SJSA1 (cell line): ENCODE measurements at regions not wholly inside any gene's neighbourhood (a gene's known extent, or its start where the extent isn't known, plus 50 kb on each side); places are given as distances from the start of the nearest gene placed in this dataset.

Source experiments
- DNase-seq, 2 experiments: peaks; one replicate each; pipeline ENCODE4 v3.0.0-alpha.2; 2015 to 2020; ENCODE audit warnings: low spot score in 2 of 2, low read depth in 1 of 2
- H3K27ac ChIP-seq: fragments of 250-450 bp; sonication (Bioruptor Pico); 2 replicates; pipeline ENCODE4 v1.5.1; 2020; ENCODE audit warnings: mild to moderate bottlenecking, moderate library complexity
- H3K27me3 ChIP-seq: fragments of 250-450 bp; sonication (Bioruptor Pico); replicated peaks from 2 replicates; pipeline ENCODE4 v1.5.1; 2020; ENCODE audit warnings: mild to moderate bottlenecking, moderate library complexity
- H3K36me3 ChIP-seq: fragments of 250-450 bp; sonication (Bioruptor Pico); 2 replicates; pipeline ENCODE4 v1.5.1; 2020; ENCODE audit warnings: mild to moderate bottlenecking
- H3K4me1 ChIP-seq: fragments of 250-450 bp; sonication (Bioruptor Pico); replicated peaks from 2 replicates; pipeline ENCODE4 v1.6.1; 2021; ENCODE audit warnings: mild to moderate bottlenecking
- H3K4me3 ChIP-seq: fragments of 250-450 bp; sonication (Bioruptor Pico); 2 replicates; pipeline ENCODE4 v1.5.1; 2020; ENCODE audit warnings: mild to moderate bottlenecking
- H3K9me3 ChIP-seq: fragments of 250-450 bp; sonication (Bioruptor Pico); replicated peaks from 2 replicates; pipeline ENCODE4 v1.5.1; 2020; ENCODE audit warnings: mild to moderate bottlenecking

DNA sequence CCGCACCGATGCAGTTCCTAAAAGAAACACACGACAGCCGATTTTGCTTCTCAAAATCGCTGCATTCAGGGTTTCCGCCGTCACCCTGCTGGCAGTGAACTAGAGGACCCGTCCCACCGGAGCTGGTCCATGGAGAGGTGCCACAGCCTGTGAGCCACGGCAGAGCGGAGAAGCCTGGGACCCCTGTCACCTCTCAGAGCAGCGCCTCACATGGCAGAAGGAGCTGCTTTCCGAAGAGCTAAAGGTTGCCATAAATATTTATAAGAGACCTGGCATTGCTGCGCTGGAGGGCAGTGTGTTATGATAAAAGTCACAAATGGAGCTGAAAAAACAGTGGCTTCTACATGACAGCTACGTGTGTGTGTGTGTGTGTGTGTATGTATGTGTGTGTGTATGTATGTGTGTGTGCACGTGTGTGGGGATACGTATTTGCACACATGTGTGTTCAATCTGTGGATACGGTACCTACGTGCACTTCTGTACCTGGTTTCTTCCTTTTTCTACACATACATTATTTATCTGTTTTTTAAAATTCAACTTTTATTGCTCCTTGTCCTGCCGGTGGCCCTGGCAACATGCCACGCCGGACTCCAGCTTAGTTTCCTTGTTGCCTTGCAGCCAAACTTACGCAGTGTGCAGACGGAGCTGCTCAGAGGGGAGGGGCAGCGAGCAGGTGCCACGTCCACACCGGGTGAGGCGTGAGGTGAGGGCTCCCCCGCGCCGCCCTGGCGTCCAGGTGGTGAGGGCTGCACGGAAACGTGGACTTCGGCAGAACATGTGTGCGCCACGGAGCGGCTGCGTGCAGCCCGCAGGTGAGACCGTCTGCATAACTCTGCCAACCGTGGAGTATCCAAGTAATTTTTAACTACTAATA, 115.2 kb upstream of the PITRM1 start:
- peaks cover 13% of the 10 kb centered on the region for H3K4me1 ChIP-seq
- H3K9me3 ChIP-seq: no peaks in the 10 kb centered on the region
- no peaks in the 10 kb centered on the region for H3K36me3 ChIP-seq
- H3K4me3 ChIP-seq: no peak overlapping the region
- no peak overlapping the region for H3K27ac ChIP-seq
- no peak for DNase-seq
- no peaks in the 10 kb centered on the region for H3K27me3 ChIP-seq

DNA sequence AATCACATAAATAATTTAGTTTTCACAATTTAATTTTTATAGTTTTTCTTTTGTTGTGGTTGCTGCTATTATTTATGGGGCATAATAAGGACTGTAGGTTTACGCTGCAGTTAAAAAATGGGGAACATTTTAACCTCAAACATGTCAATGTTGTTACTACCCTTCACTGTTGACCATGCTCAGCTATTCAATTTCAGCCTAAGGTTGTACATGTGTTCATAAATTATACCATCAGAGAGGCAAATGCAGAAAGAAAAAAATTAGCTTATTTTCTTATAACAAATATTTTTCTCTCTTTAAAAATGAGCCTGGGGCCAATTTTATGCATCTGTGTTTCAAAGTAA, 110.1 kb upstream of the PITRM1 start:
- H3K27ac ChIP-seq: no peak overlapping the region
- H3K9me3 ChIP-seq: no peaks in the 10 kb centered on the region
- H3K27me3 ChIP-seq: no peaks in the 10 kb centered on the region
- H3K36me3 ChIP-seq: no peaks in the 10 kb centered on the region
- H3K4me3 ChIP-seq: no peak overlapping the region
- no peak for DNase-seq
- H3K4me1 ChIP-seq: peaks cover 11% of the 10 kb centered on the region

DNA sequence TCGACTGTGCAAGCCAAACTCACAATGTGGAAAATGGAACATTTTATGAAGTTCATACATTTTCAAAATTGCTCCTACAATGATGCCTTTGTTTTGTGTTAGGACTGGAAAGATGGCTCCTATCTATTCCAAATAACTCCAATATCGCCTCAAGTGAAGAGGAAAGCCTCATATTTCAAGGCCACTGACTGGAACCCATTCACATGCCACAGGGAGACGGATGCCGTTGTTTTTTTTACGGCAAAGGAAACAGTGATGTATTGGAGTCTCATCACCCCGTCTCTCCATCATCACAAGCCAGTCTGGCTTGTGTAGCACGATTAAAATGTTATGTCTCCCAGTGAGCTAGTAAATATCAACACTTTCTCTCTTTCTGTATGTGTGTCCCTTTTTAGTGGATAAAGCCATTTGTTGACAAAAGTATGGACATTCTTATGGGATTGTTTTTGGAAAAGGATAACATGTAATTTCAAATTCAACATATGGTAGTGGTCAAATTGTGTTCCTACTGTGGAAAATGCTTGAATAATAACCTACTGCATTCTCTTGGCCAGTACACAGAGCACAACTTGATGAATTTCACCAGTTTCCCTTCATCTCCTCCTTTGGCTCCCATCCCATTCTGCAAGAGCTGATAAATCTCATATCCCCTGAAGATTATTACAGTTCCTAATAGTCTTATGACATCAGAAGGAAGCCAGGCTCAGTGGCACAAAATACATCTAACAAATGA, 109.5 kb upstream of the PITRM1 start:
- DNase-seq: no peak
- Histone ChIP-seq H3K4me1 (peaks cover 11% of the 10 kb centered on the region), H3K36me3 (no peaks in the 10 kb centered on the region), H3K4me3 (no peak overlapping the region), H3K9me3 (no peaks in the 10 kb centered on the region), H3K27me3 (no peaks in the 10 kb centered on the region), H3K27ac (no peak overlapping the region)

DNA sequence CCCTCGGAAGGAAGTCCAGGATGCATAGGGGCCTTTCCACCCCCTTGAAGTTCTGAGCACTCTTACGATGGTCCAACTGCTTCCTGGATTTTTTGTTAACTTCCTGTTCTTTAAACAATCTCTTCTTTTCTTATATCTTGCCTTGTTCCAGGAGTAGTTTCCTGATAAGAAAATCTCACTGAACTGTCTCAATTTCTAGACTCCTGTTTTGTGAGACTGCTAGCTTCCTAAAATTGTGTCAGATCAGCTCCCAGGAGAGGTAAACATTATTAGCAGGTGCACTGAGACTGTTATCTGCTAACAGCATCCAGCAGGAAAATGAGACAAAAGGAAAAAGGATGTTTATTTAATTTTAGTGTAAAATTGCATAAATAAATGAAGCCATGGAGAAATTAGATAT, 106.2 kb upstream of the PITRM1 start:
- H3K27ac ChIP-seq: no peak overlapping the region
- no peak overlapping the region for H3K4me3 ChIP-seq
- no peaks in the 10 kb centered on the region for H3K36me3 ChIP-seq
- peaks cover 7% of the 10 kb centered on the region for H3K4me1 ChIP-seq
- DNase-seq: no peak
- H3K9me3 ChIP-seq: no peaks in the 10 kb centered on the region
- H3K27me3 ChIP-seq: no peaks in the 10 kb centered on the region

DNA sequence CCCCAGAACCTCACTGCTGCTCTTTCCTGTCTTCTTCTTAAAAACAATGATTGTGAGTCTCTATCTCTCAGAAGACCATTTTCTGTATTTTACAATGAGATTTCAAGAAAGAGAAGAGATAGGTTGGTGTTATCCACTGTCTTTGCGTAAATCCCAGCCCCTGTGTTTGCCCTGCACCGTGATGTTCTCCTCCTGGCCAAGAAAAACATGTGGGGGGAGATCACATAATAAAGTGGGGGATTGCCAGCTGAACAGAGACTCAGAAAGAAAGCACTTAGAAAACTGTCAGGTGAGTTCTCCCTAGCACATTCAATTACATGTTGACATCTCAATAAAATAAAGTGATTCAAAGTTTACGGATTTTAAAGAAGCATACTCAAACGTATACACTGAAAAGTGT, 105.0 kb upstream of the PITRM1 start:
- H3K27ac ChIP-seq: no peak overlapping the region
- H3K27me3 ChIP-seq: no peaks in the 10 kb centered on the region
- H3K9me3 ChIP-seq: no peaks in the 10 kb centered on the region
- H3K4me3 ChIP-seq: no peak overlapping the region
- no peaks in the 10 kb centered on the region for H3K36me3 ChIP-seq
- H3K4me1 ChIP-seq: peaks cover 7% of the 10 kb centered on the region
- no peak for DNase-seq

DNA sequence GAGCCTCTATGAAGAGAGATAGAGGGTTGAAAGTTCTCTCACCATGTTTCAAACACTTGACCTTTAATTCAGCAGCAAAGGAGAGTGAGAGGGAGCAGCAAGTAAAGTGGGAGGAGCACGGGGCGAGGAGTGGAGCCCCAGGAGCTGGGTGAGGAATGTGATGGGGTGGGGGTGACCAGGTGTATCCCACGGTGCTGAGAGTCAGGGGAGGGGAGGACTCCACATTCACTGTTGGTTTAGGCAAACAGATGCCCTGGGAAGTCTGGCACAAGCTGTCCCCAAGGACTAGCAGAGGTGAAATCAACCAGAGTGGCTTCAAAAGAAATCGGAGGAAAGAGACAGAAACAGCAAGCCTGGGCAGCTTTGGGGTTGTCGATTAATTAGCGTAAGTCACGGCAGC, 101.8 kb upstream of the PITRM1 start:
- Histone ChIP-seq H3K9me3 (no peaks in the 10 kb centered on the region), H3K27me3 (no peaks in the 10 kb centered on the region), H3K4me3 (no peak overlapping the region), H3K4me1 (no peaks in the 10 kb centered on the region), H3K36me3 (no peaks in the 10 kb centered on the region), H3K27ac (no peak overlapping the region)
- DNase-seq: no peak

DNA sequence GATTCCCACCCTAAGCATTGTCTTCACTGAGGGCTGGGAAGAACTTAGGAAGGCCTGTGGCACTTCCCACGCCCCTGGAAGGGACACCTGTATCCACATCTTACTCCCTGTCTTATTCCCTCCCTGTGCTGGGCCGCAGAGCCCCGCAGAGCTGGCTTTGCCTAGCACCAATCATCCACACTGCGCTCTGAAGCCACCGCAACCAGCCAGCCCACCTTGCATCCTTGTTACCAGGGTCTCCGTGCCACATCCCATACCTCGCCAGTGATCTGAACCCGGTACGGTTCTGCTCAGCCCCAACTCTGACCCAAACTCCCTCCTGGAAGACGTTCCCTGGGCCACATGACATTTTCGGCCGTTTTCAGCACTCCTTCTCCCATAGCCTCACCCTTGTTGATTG, 101.4 kb upstream of the PITRM1 start:
- no peak overlapping the region for H3K27ac ChIP-seq
- H3K4me1 ChIP-seq: no peaks in the 10 kb centered on the region
- no peak overlapping the region for H3K4me3 ChIP-seq
- no peaks in the 10 kb centered on the region for H3K27me3 ChIP-seq
- no peaks in the 10 kb centered on the region for H3K36me3 ChIP-seq
- H3K9me3 ChIP-seq: no peaks in the 10 kb centered on the region
- no peak for DNase-seq

DNA sequence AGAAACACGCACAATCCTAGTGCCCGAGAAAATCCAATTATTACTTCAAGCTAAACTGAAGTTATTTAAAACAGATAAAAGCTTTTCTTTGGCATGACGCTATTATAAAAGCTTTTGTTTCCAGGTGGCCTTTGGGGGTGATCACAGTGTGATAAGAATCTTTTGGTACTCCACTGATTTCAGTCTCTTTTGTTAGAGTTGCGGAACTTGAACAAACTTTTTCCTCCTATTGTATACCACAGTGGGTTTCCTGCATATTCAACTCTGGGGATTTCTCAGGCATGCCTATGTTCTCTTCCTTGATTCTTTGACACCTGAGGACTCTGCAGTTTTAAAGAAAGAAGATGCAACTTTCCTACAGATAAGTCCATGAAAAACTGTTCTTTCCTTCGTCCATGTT, 99.7 kb upstream of the PITRM1 start:
- Histone ChIP-seq H3K27ac (no peak overlapping the region), H3K27me3 (no peaks in the 10 kb centered on the region), H3K9me3 (no peaks in the 10 kb centered on the region), H3K36me3 (no peaks in the 10 kb centered on the region), H3K4me1 (no peaks in the 10 kb centered on the region), H3K4me3 (no peak overlapping the region)
- no peak for DNase-seq

DNA sequence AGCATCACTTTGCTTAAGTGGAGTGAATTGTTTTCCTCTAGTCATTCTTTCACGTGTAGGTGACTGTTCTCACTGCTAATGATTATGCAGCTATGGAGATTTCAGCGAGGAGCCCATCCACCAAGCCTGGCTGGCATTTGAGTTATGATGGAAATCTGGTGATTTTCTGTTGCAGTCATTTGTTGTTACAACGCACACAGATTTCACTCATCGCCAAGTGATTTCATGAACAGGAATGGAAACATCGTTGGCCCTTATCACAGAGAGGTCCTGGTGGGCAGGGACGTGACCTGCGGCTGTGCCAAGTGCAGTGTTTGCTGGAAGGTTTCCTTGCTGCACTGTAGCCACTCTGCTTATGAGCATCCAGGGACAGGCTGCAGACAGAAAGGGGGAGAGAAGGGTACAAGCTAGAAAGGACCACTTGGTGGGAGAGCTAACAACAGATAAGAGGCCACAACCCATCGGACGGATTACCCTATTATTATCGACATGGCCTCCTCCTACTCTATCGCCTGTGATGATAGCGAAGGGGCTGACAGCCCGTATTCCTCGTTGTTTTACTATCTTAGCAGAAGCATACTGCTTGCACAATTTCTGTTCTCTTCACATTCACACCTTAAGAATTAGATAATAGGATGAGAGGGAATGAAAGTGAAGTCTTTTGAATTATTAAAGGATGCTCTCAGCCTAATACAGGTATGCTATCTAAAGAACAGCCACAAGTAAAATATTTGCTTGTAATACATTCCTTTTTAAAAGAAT, 99.0 kb upstream of the PITRM1 start:
- H3K4me3 ChIP-seq: no peak overlapping the region
- H3K4me1 ChIP-seq: no peaks in the 10 kb centered on the region
- H3K27me3 ChIP-seq: no peaks in the 10 kb centered on the region
- no peaks in the 10 kb centered on the region for H3K36me3 ChIP-seq
- H3K27ac ChIP-seq: no peak overlapping the region
- no peak for DNase-seq
- H3K9me3 ChIP-seq: no peaks in the 10 kb centered on the region

DNA sequence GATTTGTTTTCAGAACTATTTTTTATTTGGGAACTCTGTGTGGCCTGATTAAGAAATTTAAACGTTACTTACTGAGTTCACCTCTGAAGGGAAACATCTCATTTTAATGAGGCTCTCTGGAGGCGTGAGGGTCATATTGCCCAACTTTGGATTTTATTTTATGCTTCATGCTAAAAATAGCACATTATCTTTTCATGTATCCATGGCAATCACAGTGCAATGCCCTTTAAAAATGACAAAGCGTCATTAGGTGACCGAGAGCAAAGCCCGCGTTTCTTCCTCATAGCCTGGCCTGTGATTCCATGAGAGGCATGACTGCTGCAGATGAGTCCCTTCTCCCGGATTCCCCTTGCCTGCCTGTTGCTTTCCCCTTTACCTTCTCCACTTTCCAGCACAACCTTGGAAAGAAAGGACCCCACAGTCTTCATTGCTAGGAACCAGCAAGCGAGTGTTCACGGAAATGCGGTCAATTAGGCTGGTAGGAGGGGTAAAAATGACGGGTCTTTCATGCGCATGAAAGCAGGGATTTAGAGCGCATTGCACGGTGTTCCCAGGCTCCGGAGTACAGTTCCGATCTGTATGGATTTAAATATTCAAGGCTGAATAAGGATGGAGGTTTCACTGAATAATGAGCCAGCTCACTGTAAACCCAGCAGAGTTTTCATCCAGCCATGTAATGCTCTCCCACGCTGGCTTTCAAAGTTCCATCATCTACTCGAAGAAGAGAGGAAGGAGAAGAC, 98.2 kb upstream of the PITRM1 start:
- H3K27me3 ChIP-seq: no peaks in the 10 kb centered on the region
- no peak overlapping the region for H3K27ac ChIP-seq
- H3K36me3 ChIP-seq: no peaks in the 10 kb centered on the region
- no peaks in the 10 kb centered on the region for H3K9me3 ChIP-seq
- H3K4me3 ChIP-seq: no peak overlapping the region
- no peak for DNase-seq
- peaks cover 7% of the 10 kb centered on the region for H3K4me1 ChIP-seq

DNA sequence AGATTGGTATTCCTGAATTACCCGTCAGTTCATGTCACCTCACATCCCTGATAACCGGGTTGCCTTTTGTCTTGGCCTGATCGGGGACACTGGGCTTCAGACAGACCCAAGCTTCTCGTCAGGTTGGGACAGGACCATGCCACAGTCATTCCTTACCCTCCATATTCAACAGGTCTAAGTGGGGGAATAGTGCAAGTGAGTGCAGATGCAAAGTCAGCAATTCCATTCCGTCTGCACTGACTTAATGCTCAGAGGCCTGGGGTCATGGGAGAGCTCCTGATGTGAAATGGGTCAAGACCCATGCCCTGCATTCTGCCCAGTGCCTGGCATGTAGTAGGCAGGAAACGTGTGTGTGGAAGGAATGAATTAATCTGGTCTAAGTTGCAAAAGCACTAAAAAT, 95.4 kb upstream of the PITRM1 start:
- Histone ChIP-seq H3K4me3 (no peak overlapping the region), H3K36me3 (no peaks in the 10 kb centered on the region), H3K27ac (no peak overlapping the region), H3K9me3 (no peaks in the 10 kb centered on the region), H3K27me3 (no peaks in the 10 kb centered on the region), H3K4me1 (peaks cover 34% of the 10 kb centered on the region)
- no peak for DNase-seq

DNA sequence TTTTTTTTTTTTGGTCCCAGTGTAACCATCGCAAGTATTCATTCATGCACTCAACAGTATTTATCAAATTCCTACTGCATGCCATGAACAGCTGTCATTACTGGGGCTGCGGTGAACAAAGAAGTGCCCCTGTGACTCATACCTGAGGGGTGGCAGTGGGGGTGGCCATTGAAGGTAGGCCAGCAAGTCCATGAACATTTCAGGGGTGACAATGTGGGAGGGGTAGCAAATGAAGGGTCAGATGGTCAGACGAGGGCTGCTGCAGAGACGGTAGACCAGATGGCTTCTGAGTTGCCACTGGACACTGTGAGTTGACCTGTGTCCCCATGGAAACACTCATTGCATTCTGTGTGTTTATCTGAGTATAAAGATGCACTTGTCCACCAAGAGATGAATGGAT, 92.5 kb upstream of the PITRM1 start:
- H3K4me1 ChIP-seq: peaks cover 47% of the 10 kb centered on the region
- no peak overlapping the region for H3K4me3 ChIP-seq
- peak; percentile 90 to 91 for DNase-seq
- H3K27me3 ChIP-seq: no peaks in the 10 kb centered on the region
- no peaks in the 10 kb centered on the region; the same call in 1 of the 2 replicates for H3K9me3 ChIP-seq
- no peaks in the 10 kb centered on the region for H3K36me3 ChIP-seq
- H3K27ac ChIP-seq: peak overlapping the region; percentile 94

DNA sequence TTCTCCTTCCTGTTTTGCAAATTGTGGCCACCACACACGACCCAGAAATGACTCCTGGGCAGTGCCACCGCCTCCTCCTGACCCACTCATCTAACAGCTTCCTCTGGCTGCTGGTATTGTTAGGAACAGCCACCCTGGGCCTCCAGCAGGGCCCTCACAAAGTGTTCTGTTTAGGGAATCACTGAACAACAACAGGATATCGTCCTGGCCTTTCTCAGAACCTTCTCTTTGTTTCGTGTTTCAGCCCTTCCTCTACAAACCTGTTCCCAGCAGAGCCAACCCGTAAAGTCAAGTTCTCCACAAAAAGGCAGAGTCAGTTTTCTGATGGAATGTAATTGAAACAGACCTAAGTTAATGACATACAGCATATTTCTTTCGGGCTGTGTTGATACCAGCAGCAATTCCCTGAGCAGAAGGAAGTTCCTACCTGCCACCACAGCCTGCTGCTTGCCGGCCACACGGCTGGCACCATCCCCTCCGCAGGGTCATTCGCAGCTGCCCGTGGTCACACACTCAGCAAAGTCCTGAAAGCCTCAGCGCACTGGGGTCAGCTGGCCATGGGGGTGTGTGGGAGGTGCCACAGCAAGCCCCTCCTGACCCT, 91.7 kb upstream of the PITRM1 start:
- H3K9me3 ChIP-seq: no peaks in the 10 kb centered on the region; the same call in 1 of the 2 replicates
- no peaks in the 10 kb centered on the region for H3K27me3 ChIP-seq
- no peak overlapping the region for H3K4me3 ChIP-seq
- peak; percentile 72 to 75 for DNase-seq
- peaks cover 47% of the 10 kb centered on the region for H3K4me1 ChIP-seq
- H3K27ac ChIP-seq: peak overlapping the region; percentile 94
- H3K36me3 ChIP-seq: no peaks in the 10 kb centered on the region
